ENCODE measurements at regions not wholly inside any gene's neighbourhood (a gene's known extent, or its start where the extent isn't known, plus 50 kb on each side); places are given as distances from the start of the nearest gene placed in this dataset.
"Not testable (repeated sequence)": the region's sequence is repeated elsewhere in the genome, so short reads cannot be mapped to it uniquely, and the experiment has no call there.

DNA sequence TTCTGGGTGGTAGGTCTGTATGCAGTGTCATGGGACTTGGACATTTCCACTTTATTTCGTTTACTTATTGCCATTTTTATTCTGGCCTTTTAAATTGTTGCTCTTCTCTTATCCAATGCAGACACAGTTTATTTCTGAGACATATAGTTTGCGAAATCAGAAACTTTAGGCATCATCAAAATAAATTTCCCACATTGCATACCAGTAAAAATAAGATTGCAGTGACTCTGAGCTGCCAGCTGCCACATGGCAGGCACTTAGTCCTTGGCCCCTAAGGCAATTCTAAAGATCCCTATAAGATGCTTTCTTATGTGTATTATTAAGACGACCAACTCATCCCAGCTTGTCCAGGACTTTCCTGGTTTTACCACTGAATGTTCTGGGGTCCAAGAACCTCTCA lies 81.8 kb upstream of the ANKRD1 start:
- TF ChIP-seq POLR2A (IDR thresholded peaks at IDR 0.05) (no peak), POLR2AphosphoS5 (IDR thresholded peaks at IDR 0.05; ENCODE audit: insufficient read depth in 1 of 2, low read depth in 1 of 2) (no peak)
- TF ChIP-seq, protein P1, sequence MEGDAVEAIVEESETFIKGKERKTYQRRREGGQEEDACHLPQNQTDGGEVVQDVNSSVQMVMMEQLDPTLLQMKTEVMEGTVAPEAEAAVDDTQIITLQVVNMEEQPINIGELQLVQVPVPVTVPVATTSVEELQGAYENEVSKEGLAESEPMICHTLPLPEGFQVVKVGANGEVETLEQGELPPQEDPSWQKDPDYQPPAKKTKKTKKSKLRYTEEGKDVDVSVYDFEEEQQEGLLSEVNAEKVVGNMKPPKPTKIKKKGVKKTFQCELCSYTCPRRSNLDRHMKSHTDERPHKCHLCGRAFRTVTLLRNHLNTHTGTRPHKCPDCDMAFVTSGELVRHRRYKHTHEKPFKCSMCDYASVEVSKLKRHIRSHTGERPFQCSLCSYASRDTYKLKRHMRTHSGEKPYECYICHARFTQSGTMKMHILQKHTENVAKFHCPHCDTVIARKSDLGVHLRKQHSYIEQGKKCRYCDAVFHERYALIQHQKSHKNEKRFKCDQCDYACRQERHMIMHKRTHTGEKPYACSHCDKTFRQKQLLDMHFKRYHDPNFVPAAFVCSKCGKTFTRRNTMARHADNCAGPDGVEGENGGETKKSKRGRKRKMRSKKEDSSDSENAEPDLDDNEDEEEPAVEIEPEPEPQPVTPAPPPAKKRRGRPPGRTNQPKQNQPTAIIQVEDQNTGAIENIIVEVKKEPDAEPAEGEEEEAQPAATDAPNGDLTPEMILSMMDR (IDR thresholded peaks at IDR 0.05), result no peak
- Histone ChIP-seq H3K36me3 (no peaks in the 10 kb centered on the region), H3K4me1 (no peaks in the 10 kb centered on the region), H3K9me3 (no peaks in the 10 kb centered on the region), H3K4me3 (no peak overlapping the region), H3K27ac (no peak overlapping the region), H3K27me3 (no peaks in the 10 kb centered on the region)
- intact Hi-C loops (cut with DNase I), result no loop called here
- no peak for DNase-seq (ENCODE audit: extremely low spot score in 2 of 2)

- not testable (repeated sequence) for H3K4me1 ChIP-seq
Measured at GRCh38 chr10:91003379-91003778, 82.5 kb upstream of the ANKRD1 start.

DNA sequence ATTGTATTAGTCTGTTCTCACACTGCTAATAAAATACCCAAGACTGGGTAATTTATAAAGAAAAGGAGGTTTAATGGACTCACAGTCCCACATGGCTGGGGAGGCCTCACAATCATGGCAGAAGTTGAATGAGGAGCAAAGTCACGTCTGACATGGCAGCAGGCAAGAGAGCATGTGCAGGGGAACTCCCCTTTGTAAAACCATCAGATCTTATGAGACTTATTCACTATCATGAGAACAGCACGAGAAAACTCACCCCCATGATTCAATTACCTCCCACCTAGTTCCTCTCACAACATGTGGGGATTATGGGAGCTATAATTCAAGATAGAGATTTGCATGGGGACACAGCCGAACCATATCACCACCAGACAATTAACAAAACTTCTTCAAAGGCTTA lies 84.4 kb upstream of the ANKRD1 start:
- intact Hi-C loops (cut with DNase I), result loop anchor here (5.0 kb wide), 1 partner anchor 247 kb away; no protein-coding TSS in a partner anchor
- not testable (repeated sequence) for H3K27ac ChIP-seq, H3K4me1 ChIP-seq

More at GRCh38 chr10:91003379-91003778, 82.5 kb upstream of the ANKRD1 start:
- H3K27ac ChIP-seq; DNase-seq (ENCODE audit: extremely low spot score in 2 of 2); intact Hi-C loops (cut with DNase I); H3K36me3 ChIP-seq; H3K9me3 ChIP-seq; H3K4me3 ChIP-seq; H3K27me3 ChIP-seq: not testable (repeated sequence)

GRCh38 chr10:91006001-91006751 lies 85.3 kb upstream of the ANKRD1 start:
- intact Hi-C loops (cut with DNase I), result loop anchor here (5.0 kb wide), 1 partner anchor 246 kb away; no protein-coding TSS in a partner anchor
- peak overlapping the region; percentile 15 for H3K27ac ChIP-seq
- no peak overlapping the region for H3K4me3 ChIP-seq
- H3K9me3 ChIP-seq, result no peaks in the 10 kb centered on the region
- H3K36me3 ChIP-seq, result no peaks in the 10 kb centered on the region
- DNase-seq (ENCODE audit: extremely low spot score in 2 of 2), result no peak
- no peaks in the 10 kb centered on the region for H3K4me1 ChIP-seq
- no peaks in the 10 kb centered on the region for H3K27me3 ChIP-seq
- TF ChIP-seq, protein P1 (IDR thresholded peaks at IDR 0.05), result peak; percentile 64 to 94 (median 92)
- no peak for TF ChIP-seq POLR2AphosphoS5 (IDR thresholded peaks at IDR 0.05; ENCODE audit: insufficient read depth in 1 of 2, low read depth in 1 of 2)

More for the DNA sequence above, 84.4 kb upstream of the ANKRD1 start:
- H3K36me3 ChIP-seq; H3K27me3 ChIP-seq; H3K4me3 ChIP-seq; DNase-seq (ENCODE audit: extremely low spot score in 2 of 2); H3K9me3 ChIP-seq: not testable (repeated sequence)

DNA sequence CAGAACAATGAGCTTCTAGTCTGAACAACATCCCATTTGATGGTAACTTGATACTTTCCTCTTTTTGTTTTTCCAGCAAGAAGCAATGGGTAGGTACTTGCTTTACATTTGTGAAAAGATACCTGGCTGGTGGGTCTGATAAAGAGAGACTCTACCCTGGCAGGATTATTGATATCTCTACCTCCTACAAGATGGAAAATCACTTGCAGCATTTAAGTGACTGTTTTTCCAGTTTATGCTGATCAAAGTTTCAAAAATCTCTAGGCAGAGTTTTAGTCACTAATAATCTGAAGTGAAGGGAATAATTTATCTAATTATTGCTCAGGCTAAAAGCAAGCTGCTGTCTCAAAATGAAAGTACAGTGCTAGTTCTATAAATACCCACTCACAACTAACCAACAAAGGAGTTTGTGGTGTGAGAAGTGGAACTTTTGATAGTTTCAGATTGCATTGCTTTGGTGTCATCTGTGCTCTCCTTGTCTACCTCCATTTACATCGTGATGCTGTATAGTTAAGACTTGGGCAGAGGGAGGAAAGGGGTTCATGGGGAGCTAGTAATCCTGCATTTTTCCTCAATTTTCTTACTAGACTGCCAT lies 86.0 kb upstream of the ANKRD1 start:
- TF ChIP-seq, protein P1 (IDR thresholded peaks at IDR 0.05), result no peak
- TF ChIP-seq POLR2A (IDR thresholded peaks at IDR 0.05), result no peak
- H3K9me3 ChIP-seq, result no peaks in the 10 kb centered on the region
- H3K27me3 ChIP-seq, result no peaks in the 10 kb centered on the region
- DNase-seq (ENCODE audit: extremely low spot score in 2 of 2), result no peak
- no peak overlapping the region for H3K4me3 ChIP-seq
- no peaks in the 10 kb centered on the region for H3K4me1 ChIP-seq
- H3K27ac ChIP-seq, result peak overlapping the region; percentile 15
- H3K36me3 ChIP-seq, result no peaks in the 10 kb centered on the region
- intact Hi-C loops (cut with DNase I), result loop anchor here (5.0 kb wide), 1 partner anchor 245 kb away; no protein-coding TSS in a partner anchor

DNA sequence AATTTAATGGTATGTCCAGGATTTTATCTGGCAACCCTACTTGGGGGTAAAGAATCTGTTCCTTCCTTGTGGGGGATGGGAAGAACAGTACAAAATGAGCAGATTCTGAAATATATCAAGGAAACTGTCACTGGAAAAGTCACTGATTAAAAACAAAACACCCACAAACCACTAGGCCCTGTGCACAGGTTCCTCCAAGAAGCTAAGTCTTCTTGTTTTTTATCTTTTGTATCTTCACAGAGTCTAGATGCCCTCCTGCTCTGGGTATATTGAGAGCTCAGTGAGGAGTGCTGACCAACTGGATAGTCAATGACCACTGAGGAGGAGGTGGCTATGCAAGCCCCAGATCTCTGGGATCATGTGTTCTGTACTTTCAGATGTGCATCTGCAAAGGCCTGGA lies 86.8 kb upstream of the ANKRD1 start:
- no peak overlapping the region for H3K4me3 ChIP-seq
- no peaks in the 10 kb centered on the region for H3K4me1 ChIP-seq
- H3K27ac ChIP-seq, result no peak overlapping the region
- no peak for DNase-seq (ENCODE audit: extremely low spot score in 2 of 2)
- H3K27me3 ChIP-seq, result no peaks in the 10 kb centered on the region
- no peaks in the 10 kb centered on the region for H3K36me3 ChIP-seq
- H3K9me3 ChIP-seq, result no peaks in the 10 kb centered on the region
- intact Hi-C loops (cut with DNase I), result loop anchor here (5.0 kb wide), 1 partner anchor 245 kb away; no protein-coding TSS in a partner anchor
- TF ChIP-seq, protein P1 (IDR thresholded peaks at IDR 0.05), result no peak
- TF ChIP-seq POLR2A (IDR thresholded peaks at IDR 0.05) (no peak), POLR2AphosphoS5 (IDR thresholded peaks at IDR 0.05; ENCODE audit: insufficient read depth in 1 of 2, low read depth in 1 of 2) (no peak)

Data from vagina (tissue), 2 donors.